ENCODE measurements at regions not wholly inside any gene's neighbourhood (a gene's known extent, or its start where the extent isn't known, plus 50 kb on each side); places are given as distances from the start of the nearest gene placed in this dataset.

- no peak for TF ChIP-seq ATF2 (IDR thresholded peaks at IDR 0.05; ENCODE audit: low read length)
- TF ChIP-seq CTCF (IDR thresholded peaks at IDR 0.05 in 2 of 3, conservative IDR thresholded peaks at IDR 0.05 in 1 of 3; ENCODE audit: control insufficient read depth in 2 of 3, extremely low read depth in 1 of 3, insufficient read depth in 1 of 3, low read depth in 3 of 3, low read length in 3 of 3): no peak
- no peak for TF ChIP-seq POLR2A (IDR thresholded peaks at IDR 0.05; ENCODE audit: low read depth, low read length)
- TF ChIP-seq EGR1 (IDR thresholded peaks at IDR 0.05; ENCODE audit: borderline replicate concordance in 1 of 2, low read depth in 2 of 2, low read length in 2 of 2): no peak
- no peak for TF ChIP-seq PBX3 (IDR thresholded peaks at IDR 0.05; ENCODE audit: insufficient replicate concordance, low read depth, low read length)
- no peak for TF ChIP-seq ETV6 (conservative IDR thresholded peaks at IDR 0.05 in 1 of 2, IDR thresholded peaks at IDR 0.05 in 1 of 2; ENCODE audit: borderline replicate concordance in 1 of 2, low read depth in 1 of 2)
- TF ChIP-seq NFIC (IDR thresholded peaks at IDR 0.05; ENCODE audit: low read depth, low read length): no peak
- no peak for TF ChIP-seq POLR2AphosphoS5 (IDR thresholded peaks at IDR 0.05; ENCODE audit: low read length)
- no peak for TF ChIP-seq EP300 (IDR thresholded peaks at IDR 0.05; ENCODE audit: borderline replicate concordance in 1 of 2, control insufficient read depth in 1 of 2, low read depth in 2 of 2, low read length in 2 of 2)
- TF ChIP-seq JUND (IDR thresholded peaks at IDR 0.05; ENCODE audit: low read depth, low read length): no peak
Measured at GRCh38 chr18:28331551-28331950, 154.6 kb upstream of the CDH2 start.
